ENCODE measurements at regions not wholly inside any gene's neighbourhood (a gene's known extent, or its start where the extent isn't known, plus 50 kb on each side); places are given as distances from the start of the nearest gene placed in this dataset.

- no peak for TF ChIP-seq CTCF (IDR thresholded peaks at IDR 0.05; ENCODE audit: low read depth, low read length)
- DNase-seq = no peak
- H3K36me3 ChIP-seq = no peaks in the 10 kb centered on the region
- H3K27ac ChIP-seq = no peak overlapping the region
- no peak overlapping the region for H3K4me3 ChIP-seq (ENCODE audit: low read depth, low read length)
- H3K9me3 ChIP-seq (ENCODE audit: severe bottlenecking) = no peaks in the 10 kb centered on the region
- peaks cover 28% of the 10 kb centered on the region for H3K27me3 ChIP-seq (ENCODE audit: insufficient read depth, low read depth, severe bottlenecking)
Observed at GRCh38 chr18:25420077-25420825, 68.3 kb upstream of the ZNF521 start.

- no peak for TF ChIP-seq CTCF (IDR thresholded peaks at IDR 0.05; ENCODE audit: low read depth, low read length)
- Histone ChIP-seq H3K4me3 (ENCODE audit: low read depth, low read length) (no peak overlapping the region), H3K27ac (no peak overlapping the region), H3K27me3 (ENCODE audit: insufficient read depth, low read depth, severe bottlenecking) (peaks cover 22% of the 10 kb centered on the region), H3K36me3 (no peaks in the 10 kb centered on the region), H3K9me3 (ENCODE audit: severe bottlenecking) (no peaks in the 10 kb centered on the region)
- no peak for DNase-seq
Observed at GRCh38 chr18:25416374-25416773, 64.4 kb upstream of the ZNF521 start.

GRCh38 chr18:25409971-25410370 is 58.0 kb upstream of the ZNF521 start:
- Histone ChIP-seq H3K27me3 (ENCODE audit: insufficient read depth, low read depth, severe bottlenecking) (peaks cover 3% of the 10 kb centered on the region), H3K27ac (no peak overlapping the region), H3K4me3 (ENCODE audit: low read depth, low read length) (no peak overlapping the region), H3K36me3 (no peaks in the 10 kb centered on the region), H3K9me3 (ENCODE audit: severe bottlenecking) (no peaks in the 10 kb centered on the region)
- TF ChIP-seq CTCF (IDR thresholded peaks at IDR 0.05; ENCODE audit: low read depth, low read length) = no peak
- DNase-seq = no peak

GRCh38 chr18:25408293-25408692 is 56.3 kb upstream of the ZNF521 start:
- no peak for TF ChIP-seq CTCF (IDR thresholded peaks at IDR 0.05; ENCODE audit: low read depth, low read length)
- H3K9me3 ChIP-seq (ENCODE audit: severe bottlenecking) = no peaks in the 10 kb centered on the region
- no peak overlapping the region for H3K27ac ChIP-seq
- DNase-seq = no peak
- H3K36me3 ChIP-seq = no peaks in the 10 kb centered on the region
- H3K27me3 ChIP-seq (ENCODE audit: insufficient read depth, low read depth, severe bottlenecking) = peaks cover 9% of the 10 kb centered on the region
- H3K4me3 ChIP-seq (ENCODE audit: low read depth, low read length) = no peak overlapping the region
